NOMO-1 (cell line): ENCODE measurements at regions not wholly inside any gene's neighbourhood (a gene's known extent, or its start where the extent isn't known, plus 50 kb on each side); places are given as distances from the start of the nearest gene placed in this dataset.
"Not testable (repeated sequence)": the region's sequence is repeated elsewhere in the genome, so short reads cannot be mapped to it uniquely, and the experiment has no call there.

Source experiments
- DNase-seq, 2 experiments: peaks; one replicate each; lab custom pipeline; 2025; ENCODE audit not compliant: unreplicated experiment in 2 of 2; lab: John Stamatoyannopoulos, UW

GRCh38 chr5:105688227-105688792 is 1982.4 kb downstream of the EFNA5 start:
- no peak for DNase-seq

GRCh38 chr5:105687493-105687892 is 1983.2 kb downstream of the EFNA5 start:
- no peak for DNase-seq

DNA sequence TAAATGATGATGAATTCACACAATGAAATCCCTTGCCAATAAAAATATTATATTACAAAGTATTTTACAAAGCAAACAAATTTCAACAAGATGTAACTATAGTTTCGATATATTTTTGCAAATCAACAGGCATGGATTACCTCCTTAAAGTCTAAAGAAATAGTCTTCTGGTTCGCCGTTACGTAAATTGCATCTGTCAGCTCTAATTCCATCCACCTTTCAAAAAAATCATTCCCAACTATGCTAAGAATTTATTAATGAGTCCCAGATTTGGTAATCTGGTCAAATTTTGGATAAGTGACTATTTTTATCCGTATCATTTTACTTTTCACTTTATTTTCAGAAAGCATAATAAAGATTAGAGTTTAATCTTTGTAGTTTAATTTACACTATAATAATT is 1984.9 kb downstream of the EFNA5 start:
- no peak for DNase-seq

- no peak for DNase-seq
Observed at GRCh38 chr5:105684799-105685198, 1985.9 kb downstream of the EFNA5 start.

DNA sequence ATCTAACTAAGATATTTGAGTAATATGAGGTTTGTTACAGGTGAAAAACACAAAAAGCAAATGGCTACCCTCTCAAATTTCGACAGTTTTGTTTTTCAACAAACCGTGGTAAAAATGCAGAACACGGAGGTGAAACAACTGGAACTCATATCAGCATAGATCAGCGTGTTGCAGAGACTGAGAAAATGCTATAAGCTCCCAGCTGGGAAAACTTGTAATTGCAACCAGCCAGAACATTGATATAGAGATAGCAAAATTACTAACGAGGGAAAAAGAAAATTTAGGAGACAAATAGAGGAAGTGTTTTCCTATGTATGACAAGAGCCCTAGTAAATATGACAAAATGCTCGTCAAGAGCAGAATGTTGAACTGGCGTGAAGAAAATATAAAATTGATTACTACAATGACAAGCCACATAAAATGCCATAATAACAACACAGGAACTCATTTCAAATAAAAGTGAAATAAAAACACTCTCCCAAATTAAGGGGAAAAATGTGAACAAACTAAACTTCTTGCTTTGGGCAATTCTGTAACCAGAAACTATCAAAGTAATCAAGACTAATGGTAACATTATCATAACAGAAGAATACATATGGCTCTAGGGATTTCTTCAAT is 1989.8 kb downstream of the EFNA5 start:
- DNase-seq, result no peak

- DNase-seq, result no peak
Observed at GRCh38 chr5:105677291-105677690, 1993.4 kb downstream of the EFNA5 start.

- DNase-seq, result no peak
Observed at GRCh38 chr5:105670596-105670995, 2000.1 kb downstream of the EFNA5 start.

GRCh38 chr5:105663671-105664070 is 2007.1 kb downstream of the EFNA5 start:
- DNase-seq, result no peak

GRCh38 chr5:105659396-105659795 is 2011.3 kb downstream of the EFNA5 start:
- DNase-seq, result no peak

DNA sequence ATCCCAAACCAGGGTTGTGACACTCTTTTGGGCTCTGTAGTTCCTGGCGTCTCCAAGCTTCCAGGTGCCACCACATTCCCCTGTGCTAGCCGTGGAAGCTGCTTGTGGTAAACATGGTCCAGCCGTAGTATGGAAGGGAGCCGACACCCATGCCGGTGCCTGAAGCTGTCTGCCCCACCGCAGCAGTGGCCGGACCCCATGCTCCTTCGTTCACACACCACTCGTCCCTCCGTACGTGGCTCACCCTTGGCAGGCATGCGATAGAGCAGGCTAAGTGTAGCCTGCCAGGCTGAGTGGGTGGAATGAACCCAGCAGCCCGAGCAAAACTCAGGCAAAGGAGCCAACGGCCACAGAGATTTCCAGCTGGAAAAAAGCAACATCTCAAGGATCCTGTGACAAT is 2030.4 kb downstream of the EFNA5 start:
- DNase-seq, result no peak

GRCh38 chr5:105639511-105639910 is 2031.2 kb downstream of the EFNA5 start:
- no peak for DNase-seq

- DNase-seq, result no peak
Observed at GRCh38 chr5:105639068-105639467, 2031.7 kb downstream of the EFNA5 start.

DNA sequence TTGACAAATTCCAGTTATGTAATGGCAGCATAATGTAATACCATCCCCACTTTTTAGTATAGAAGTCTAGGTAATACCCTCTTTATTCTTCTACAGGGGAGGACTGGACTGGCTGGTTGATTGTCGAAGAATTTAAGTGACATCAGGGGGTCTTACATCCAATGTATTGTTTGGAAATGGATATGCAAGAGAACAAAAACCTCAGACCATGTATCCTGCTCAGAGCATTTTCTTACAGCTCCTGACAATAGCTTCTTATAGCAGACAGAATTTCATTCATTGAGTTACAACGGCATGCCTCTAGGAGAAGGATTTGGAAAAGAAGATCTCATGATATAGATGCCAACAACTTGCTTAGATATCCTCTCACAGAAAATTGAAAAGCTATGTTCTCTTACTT is 2032.3 kb downstream of the EFNA5 start:
- DNase-seq, result no peak

GRCh38 chr5:105632043-105632442 is 2038.7 kb downstream of the EFNA5 start:
- no peak for DNase-seq

- no peak for DNase-seq
Observed at GRCh38 chr5:105630803-105631202, 2039.9 kb downstream of the EFNA5 start.

DNA sequence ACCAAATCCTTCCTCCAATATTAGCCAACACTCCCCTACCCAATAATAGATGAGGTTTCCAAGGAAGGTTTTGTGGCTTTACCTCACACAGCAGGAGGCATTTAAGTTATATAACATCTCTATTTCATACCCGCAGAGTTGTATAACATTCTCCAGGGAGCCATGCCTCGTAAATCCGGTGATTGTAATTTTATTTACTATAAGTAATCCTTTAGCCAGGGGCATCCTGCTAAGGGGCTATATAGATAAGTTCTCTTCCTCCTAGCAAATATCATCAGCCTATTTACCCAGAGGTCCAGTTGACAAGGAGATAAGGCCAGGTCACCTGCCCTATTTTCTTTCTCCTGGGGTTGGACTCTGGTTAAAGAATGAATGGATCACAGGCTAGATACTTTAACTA is 2051.0 kb downstream of the EFNA5 start:
- DNase-seq, result no peak

GRCh38 chr5:105617436-105618215 is 2053.1 kb downstream of the EFNA5 start:
- no peak for DNase-seq

- DNase-seq, result no peak
Observed at GRCh38 chr5:105616599-105616998, 2054.0 kb upstream of the NUDT12 start.

DNA sequence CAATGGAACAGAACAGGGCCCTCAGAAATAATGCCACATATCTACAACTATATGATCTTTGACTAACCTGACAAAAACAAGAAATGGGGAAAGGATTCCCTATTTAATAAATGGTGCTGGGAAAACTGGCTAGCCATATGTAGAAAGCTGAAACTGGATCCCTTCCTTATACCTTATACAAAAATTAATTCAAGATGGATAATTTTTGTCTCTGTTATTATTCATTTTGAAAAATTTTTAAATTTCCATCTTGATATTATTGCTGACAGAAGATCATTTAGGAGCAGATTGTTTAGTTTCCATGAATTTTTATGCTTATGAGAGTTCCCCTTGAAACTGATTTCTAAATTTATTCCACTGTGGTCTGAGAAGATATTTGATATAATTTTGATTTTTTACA is 2039.8 kb upstream of the NUDT12 start:
- DNase-seq, result not testable (repeated sequence)

DNA sequence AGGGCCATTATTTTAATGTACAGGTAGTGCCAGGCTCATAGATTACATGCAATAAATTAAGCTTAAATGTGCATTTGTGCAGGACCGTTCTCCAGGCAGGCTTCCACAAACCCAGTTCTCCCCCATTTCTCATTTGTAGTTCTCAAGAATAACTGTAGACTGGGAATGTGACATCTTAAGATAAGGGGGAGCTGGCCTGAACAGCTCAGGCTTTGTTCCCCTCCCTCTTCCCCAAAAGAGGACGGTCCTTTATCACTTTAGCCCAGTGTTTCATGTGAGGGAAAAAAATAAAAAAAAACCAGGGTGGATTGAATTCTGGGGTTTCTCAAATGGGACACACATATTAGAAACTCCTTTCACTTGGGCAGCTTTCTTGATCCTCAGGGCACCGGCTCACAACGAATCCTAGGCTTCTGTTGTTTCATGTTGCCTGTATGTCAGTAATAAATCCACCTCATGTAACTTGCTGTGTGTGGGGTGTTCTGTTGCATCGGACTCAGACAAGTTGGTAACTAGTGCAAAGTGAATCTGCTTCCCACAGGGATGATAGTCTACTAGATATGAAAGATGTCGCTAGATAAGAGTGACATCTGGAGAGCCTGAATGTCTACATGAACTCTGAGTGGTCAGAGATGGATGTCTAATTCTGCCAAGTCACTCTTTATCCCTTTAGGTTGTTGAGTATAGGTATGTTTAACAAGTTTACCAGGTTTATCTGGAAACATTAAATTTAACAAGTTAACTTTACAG is 2030.6 kb upstream of the NUDT12 start:
- no peak for DNase-seq

DNA sequence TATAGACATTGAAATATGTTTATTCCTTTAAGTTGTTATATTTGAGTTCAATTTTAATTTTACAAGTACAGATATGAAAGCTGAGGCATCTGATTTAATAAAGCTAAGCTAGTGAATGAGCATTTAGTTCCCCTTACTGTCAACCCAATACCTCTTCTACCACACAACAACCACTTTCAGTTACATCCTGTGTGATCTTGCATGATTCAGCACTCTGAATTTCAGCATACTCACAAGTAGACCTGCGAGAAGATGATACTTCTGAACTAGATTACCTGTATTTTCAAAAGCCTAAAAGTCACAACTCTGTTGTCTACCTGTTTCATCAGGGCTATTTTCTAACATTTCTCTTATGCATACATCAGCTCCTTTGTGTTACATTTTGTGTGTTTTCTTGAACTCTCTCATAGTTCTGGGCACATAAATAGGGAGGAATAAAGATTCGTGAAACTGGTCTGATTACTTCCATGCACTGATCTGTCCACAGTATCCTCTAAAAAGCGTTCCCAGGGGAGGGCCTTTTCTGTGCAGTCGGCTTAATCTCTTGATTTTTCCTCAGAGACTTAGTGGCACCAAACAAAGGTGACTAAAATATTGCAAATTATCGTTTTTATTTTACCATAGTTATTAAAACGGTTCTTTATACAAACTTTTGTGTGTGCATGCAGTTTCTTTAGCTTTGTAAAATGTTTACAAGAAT is 2025.5 kb upstream of the NUDT12 start:
- peak in 1 of 2 experiments; percentile 5 for DNase-seq
